ENCODE measurements at regions not wholly inside any gene's neighbourhood (a gene's known extent, or its start where the extent isn't known, plus 50 kb on each side); places are given as distances from the start of the nearest gene placed in this dataset.

DNA sequence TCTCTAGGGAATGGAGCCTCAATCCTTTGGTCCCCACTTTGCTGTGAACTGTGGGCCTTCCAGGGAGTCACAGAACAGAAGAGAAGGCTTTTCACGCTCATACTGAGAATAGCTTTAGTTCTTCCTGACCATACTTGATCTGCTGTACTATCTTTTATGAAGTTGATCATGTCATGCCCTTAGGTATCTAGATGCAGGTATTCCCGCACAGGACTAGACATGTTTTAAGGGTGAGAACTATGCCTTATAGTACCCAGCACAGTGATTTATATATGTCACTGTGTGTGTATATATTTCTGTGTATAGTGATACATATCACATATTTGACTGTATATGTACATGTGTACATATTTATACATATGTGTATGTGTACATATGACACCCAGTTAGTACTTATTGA is 358.4 kb upstream of the SEMA6D start:
- no peaks in the 10 kb centered on the region for H4K20me1 ChIP-seq (replicated peaks in 1 of 2; ENCODE audit: control insufficient read depth in 1 of 2, insufficient read depth in 2 of 2, low read length in 2 of 2)
- H3K4me1 ChIP-seq (replicated peaks in 1 of 4; ENCODE audit: control insufficient read depth in 3 of 4, insufficient read depth in 4 of 4, low read length in 3 of 4): no peaks in the 10 kb centered on the region
- WGBS, 2 experiments (ENCODE audit: extremely low coverage in 1 of 2, insufficient coverage in 1 of 2, insufficient read length in 1 of 2, insufficient replicate concordance in 2 of 2, low coverage in 1 of 2, low lambda C conversion rate in 2 of 2, missing lambda C conversion rate in 1 of 2): 50% methylated on average over 2 of the region's 2 CpGs; no CpG with 5 or more reads in 1 of the 2 experiments
- POLR2A ChIA-PET (ENCODE audit: partially characterized antibody): no interaction called here
- no peak overlapping the region for H3K14ac ChIP-seq (ENCODE audit: insufficient read length)
- H3K27me3 ChIP-seq (replicated peaks in 1 of 4; ENCODE audit: control insufficient read depth in 3 of 4, extremely low read depth in 1 of 4, insufficient read depth in 3 of 4, low read length in 3 of 4): no peaks in the 10 kb centered on the region
- CTCF ChIA-PET (ENCODE audit: partially characterized antibody): interaction anchor here (2.8 kb wide), 1 partner anchor 15 kb away, joined by 12 read pairs; no protein-coding TSS in a partner anchor
- no peak overlapping the region for H2BK15ac ChIP-seq (ENCODE audit: low read length)
- no peak overlapping the region for H2AK5ac ChIP-seq (ENCODE audit: low read depth, low read length)
- H3K23ac ChIP-seq (ENCODE audit: insufficient read length): no peak overlapping the region
- no peak overlapping the region for H3K18ac ChIP-seq (ENCODE audit: extremely low read depth, low read length)
- no peak overlapping the region for H3K56ac ChIP-seq (replicated peaks; ENCODE audit: insufficient read length, low read depth, low read length)
- DNase-seq (ENCODE audit: low read depth in 1 of 2, low spot score in 2 of 2) (no peak), FAIRE-seq (no peak)
- no peak overlapping the region for H2AFZ ChIP-seq (ENCODE audit: low read length)
- H3K23me2 ChIP-seq (ENCODE audit: low read depth, low read length): no peaks in the 10 kb centered on the region
- no peak overlapping the region for H3K9ac ChIP-seq (replicated peaks in 1 of 4; ENCODE audit: extremely low read depth in 1 of 4, low read depth in 3 of 4, low read length in 3 of 4)
- no peaks in the 10 kb centered on the region for H3K79me2 ChIP-seq (ENCODE audit: control insufficient read depth in 1 of 2, insufficient read depth in 2 of 2, low read length in 2 of 2)
- H3K79me1 ChIP-seq (ENCODE audit: low read depth, low read length): no peaks in the 10 kb centered on the region
- H2BK5ac ChIP-seq (ENCODE audit: low read depth, low read length): no peak overlapping the region
- H4K8ac ChIP-seq (ENCODE audit: extremely low read depth, insufficient read depth, low read length): no peak overlapping the region
- no peak overlapping the region for H2BK12ac ChIP-seq (ENCODE audit: low read depth, low read length)
- H3K4me3 ChIP-seq (ENCODE audit: extremely low read depth in 1 of 4, insufficient read depth in 2 of 4, low read depth in 3 of 4, low read length in 4 of 4): no peak overlapping the region
- no peak overlapping the region for H3K27ac ChIP-seq (ENCODE audit: low read depth, low read length)
- H3K4ac ChIP-seq (replicated peaks; ENCODE audit: insufficient read length, low read depth, low read length): no peak overlapping the region
- no peak overlapping the region for H4K91ac ChIP-seq (replicated peaks; ENCODE audit: insufficient read length, low read length)
- no peaks in the 10 kb centered on the region for H3K9me3 ChIP-seq (ENCODE audit: insufficient read depth in 2 of 2, low read depth in 1 of 2, low read length in 1 of 2)
- no peak overlapping the region for H2BK20ac ChIP-seq (ENCODE audit: low read length)
- no peak overlapping the region for H2BK120ac ChIP-seq (replicated peaks; ENCODE audit: low read depth, low read length)
- no peak overlapping the region for H4K5ac ChIP-seq (ENCODE audit: insufficient read length, low read depth, low read length)
- H3K36me3 ChIP-seq (ENCODE audit: control insufficient read depth in 2 of 4, insufficient read depth in 4 of 4, low read length in 3 of 4): no peaks in the 10 kb centered on the region
- no peak overlapping the region for H3K4me2 ChIP-seq (ENCODE audit: insufficient read depth in 1 of 2, low read depth in 2 of 2, low read length in 2 of 2)
- no peak for TF ChIP-seq EP300 (IDR thresholded peaks at IDR 0.05; ENCODE audit: borderline replicate concordance in 1 of 2, low read depth in 2 of 2, low read length in 2 of 2)
- TF ChIP-seq CREB1 (IDR thresholded peaks at IDR 0.05): no peak
- TF ChIP-seq, protein P1, sequence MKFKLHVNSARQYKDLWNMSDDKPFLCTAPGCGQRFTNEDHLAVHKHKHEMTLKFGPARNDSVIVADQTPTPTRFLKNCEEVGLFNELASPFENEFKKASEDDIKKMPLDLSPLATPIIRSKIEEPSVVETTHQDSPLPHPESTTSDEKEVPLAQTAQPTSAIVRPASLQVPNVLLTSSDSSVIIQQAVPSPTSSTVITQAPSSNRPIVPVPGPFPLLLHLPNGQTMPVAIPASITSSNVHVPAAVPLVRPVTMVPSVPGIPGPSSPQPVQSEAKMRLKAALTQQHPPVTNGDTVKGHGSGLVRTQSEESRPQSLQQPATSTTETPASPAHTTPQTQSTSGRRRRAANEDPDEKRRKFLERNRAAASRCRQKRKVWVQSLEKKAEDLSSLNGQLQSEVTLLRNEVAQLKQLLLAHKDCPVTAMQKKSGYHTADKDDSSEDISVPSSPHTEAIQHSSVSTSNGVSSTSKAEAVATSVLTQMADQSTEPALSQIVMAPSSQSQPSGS (IDR thresholded peaks at IDR 0.05; ENCODE audit: low read length): no peak
- TF ChIP-seq KDM1A (IDR thresholded peaks at IDR 0.05; ENCODE audit: borderline replicate concordance, low read length): no peak
- no peak for TF ChIP-seq TBP (IDR thresholded peaks at IDR 0.05; ENCODE audit: low read depth, low read length)
- TF ChIP-seq SP1 (IDR thresholded peaks at IDR 0.05; ENCODE audit: low read depth, low read length): no peak
- no peak for TF ChIP-seq GABPA (IDR thresholded peaks at IDR 0.05; ENCODE audit: borderline replicate concordance, insufficient read depth, low read length)
- no peak for TF ChIP-seq RFX5 (IDR thresholded peaks at IDR 0.05; ENCODE audit: borderline replicate concordance, low read depth, low read length)
- TF ChIP-seq GTF2F1 (IDR thresholded peaks at IDR 0.05; ENCODE audit: borderline replicate concordance, low read depth, low read length): no peak
- TF ChIP-seq NRF1 (IDR thresholded peaks at IDR 0.05; ENCODE audit: low read depth, low read length): no peak
- no peak for TF ChIP-seq CHD1 (IDR thresholded peaks at IDR 0.05; ENCODE audit: low read depth, low read length)
- no peak for TF ChIP-seq KDM5A (IDR thresholded peaks at IDR 0.05; ENCODE audit: low read length)
- TF ChIP-seq POLR2A (IDR thresholded peaks at IDR 0.05; ENCODE audit: control extremely low read depth in 1 of 2, low read depth in 2 of 2, low read length in 2 of 2): no peak
- TF ChIP-seq, protein P2, sequence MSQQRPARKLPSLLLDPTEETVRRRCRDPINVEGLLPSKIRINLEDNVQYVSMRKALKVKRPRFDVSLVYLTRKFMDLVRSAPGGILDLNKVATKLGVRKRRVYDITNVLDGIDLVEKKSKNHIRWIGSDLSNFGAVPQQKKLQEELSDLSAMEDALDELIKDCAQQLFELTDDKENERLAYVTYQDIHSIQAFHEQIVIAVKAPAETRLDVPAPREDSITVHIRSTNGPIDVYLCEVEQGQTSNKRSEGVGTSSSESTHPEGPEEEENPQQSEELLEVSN (IDR thresholded peaks at IDR 0.05): no peak

All from H1 (cell line).